KG1 (cell line): ENCODE measurements at regions not wholly inside any gene's neighbourhood (a gene's known extent, or its start where the extent isn't known, plus 50 kb on each side); places are given as distances from the start of the nearest gene placed in this dataset.
"Not testable (repeated sequence)": the region's sequence is repeated elsewhere in the genome, so short reads cannot be mapped to it uniquely, and the experiment has no call there.

Experiments used
- DNase-seq: peaks from one replicate; lab custom pipeline; 2025; lab: John Stamatoyannopoulos, UW

DNA sequence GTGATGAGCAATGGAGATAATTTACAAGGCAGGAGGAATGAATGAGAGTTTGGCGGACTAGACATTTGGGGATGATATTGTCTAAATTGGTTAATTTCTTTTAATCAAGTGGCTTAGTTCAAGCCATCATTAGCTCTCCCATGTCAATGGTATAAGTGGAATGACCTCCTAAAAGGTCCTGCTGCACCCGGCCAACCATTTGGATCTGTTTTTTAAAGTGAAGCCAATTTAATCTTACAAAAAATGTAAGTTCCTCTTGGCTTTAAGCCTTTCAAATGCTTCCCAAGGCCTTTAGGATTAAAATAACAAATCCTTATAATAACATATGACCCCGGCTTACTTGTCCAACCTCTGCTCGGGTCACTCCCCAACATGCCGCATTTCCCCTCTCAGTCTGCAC, 484.4 kb upstream of the ADAMTS9 start:
- DNase-seq = no peak

DNA sequence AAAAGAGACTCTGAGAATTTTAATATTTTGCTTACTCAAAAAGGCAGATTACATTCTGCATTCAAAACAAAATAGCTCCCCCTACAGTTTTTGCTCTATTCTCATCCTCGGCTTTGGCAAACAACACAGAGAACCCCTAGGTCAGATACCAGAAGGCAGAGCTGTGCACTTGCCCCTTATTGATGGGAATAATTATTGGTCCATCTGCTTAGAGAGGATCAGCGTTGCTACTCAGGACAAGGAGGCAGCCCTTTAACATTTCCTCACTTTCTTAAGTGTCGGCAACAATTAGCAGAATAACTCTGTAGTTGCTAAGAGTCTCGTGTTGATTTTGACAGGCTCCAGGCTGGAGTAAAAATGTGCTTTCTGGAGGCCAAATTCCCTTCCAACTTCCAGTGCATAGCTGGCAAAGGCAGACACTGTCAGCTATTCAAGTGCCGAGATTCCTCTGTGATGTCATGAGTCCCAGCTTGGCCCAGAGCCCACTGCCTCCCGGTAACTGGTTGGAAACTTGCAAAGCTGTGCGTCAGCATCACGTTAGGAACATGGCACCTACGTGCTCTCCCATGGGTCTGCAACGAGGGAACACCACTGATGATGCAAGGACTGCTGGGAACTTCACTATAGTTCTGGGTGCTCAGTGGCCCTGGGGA, 482.7 kb upstream of the ADAMTS9 start:
- DNase-seq = peak; percentile 3

DNA sequence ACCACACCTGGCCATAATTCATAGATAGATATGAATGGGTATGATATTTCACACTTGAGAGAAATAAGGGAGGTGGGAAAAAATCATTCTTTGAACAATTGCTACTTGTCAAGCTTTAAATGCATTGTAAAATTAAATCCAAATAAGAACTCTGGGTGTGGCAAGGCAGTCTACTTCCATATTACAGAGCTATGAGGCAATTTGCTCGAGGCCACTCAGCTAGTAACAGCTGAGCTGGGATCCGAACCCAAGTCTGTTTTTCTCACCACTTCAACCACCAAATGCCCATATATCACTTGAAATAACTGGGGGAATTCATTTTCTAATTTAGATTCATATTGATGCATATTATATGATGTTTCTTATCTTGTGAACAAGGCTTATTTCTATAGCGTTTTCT, 482.2 kb upstream of the ADAMTS9 start:
- no peak for DNase-seq

DNA sequence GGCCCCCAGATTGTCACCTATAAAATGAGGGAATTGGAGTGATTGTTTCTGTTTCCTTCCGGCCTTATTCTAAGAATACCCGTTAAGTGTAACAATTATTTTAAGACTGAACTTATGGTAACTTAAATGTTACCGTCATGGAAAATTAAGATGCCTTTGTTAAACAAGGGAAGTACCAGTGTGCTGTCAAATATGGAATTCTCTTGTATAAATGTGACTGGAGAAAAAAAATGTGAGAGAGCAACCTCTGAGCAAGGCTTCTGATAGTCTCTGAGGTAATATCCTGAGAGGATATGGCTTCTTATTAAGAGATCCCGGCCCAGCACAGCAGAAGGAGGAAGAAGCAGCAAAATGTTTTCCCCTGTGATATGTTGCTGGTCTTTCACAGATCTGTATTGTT, 480.7 kb upstream of the ADAMTS9 start:
- no peak for DNase-seq

DNA sequence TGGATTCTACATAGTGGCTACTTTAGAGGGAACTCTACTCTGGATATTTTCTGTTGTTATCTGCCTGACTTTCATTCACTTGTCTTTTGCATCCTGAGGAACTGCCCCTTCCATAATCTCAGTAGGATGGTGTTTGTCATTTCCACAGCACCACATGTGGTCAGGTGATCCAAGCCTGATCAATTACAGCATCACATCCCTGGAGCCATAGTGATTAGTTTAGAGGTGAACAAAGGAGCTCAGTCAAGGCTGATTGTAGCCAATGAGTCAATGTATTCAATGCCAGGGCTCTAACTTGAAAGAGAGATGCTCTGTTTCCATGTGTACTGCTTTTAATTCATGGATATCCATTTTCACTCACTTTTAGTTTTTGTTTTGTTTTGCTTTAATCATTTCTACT, 478.7 kb upstream of the ADAMTS9 start:
- DNase-seq = no peak

DNA sequence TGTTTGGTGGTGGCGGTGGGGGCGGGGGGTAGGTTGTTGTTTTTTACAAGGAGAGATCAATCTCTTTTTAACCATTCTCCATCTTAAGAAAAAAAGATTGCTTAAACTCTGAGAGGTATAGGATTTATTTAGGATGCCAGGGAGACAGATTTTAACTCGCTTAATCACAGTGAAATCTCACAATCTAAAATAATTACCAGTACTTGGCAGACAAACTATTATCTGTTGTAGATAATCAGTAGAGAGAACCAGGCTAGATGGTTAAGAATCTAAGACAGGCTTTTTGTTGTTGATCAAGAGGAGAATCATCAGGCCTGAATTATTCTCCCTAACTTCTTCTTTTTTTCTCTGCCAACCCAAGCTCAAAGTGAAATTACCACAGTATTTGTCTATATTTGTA, 470.2 kb upstream of the ADAMTS9 start:
- no peak for DNase-seq

DNA sequence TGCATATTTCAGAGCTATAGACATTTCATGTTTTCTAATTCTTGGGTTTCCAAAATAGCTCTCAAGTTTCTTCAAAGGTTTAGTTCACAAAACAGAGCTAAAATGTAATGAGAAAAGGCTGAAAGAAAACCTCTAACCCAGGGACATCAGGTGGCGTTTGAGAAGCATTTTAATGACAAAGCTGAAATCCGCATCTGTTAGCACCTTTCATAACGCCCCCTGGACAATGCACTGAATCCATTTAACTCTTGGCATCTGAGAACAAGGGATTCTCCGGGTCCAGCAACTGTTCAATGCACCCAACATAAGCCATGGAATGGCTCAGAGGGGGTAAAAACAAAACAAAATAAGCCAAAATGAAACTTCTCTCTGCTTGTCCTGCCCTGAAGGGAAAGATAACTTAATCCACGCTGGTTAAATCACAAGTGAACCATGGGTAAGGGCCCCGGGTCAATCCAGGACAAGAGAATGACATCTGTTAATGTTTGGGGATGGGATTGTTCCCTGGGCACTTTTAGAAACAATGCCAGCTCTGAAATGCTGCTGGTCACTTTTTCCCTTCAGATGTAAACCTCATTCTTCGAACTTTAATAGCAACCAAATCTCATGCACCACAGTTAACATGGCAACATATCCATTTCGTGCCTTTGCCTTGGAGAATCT, 466.2 kb upstream of the ADAMTS9 start:
- DNase-seq = no peak

DNA sequence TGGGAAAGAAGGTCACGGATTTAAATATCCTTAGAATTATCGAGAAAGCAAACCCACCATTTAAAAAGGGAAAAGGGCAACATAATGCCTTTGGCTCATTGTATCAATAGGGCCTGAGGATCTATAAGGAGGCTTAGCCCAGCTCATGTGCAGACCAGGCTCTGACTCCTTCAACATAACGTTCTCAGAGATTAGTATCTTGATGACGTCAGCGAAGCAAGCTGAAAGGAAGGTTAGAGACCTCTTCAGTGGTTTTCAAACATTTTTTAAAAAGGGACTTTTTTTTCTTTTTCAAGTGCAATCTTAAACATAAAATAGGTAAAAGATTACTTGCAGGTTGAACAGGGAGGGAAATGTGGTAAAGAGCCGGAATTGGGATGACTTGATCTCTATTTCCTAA, 463.9 kb upstream of the ADAMTS9 start:
- DNase-seq = no peak

DNA sequence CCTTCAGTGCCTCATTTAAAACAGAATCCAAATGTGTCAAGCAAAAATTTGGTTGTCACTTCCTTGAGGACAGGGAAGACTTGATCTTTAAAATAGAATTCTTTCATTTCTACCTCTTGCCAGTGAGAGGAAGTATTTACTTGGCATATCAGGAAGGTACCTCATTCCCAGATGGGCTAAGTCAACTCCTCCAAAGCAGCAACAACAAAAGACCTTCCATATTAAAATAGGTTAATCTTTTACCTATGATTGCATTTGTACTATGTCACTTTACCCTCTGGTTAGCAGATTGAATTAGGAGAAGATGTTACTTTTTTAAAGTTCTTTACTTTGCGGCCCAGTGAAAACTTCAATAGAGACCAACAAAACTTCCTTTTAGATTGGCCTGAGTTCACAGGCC, 462.1 kb upstream of the ADAMTS9 start:
- no peak for DNase-seq

DNA sequence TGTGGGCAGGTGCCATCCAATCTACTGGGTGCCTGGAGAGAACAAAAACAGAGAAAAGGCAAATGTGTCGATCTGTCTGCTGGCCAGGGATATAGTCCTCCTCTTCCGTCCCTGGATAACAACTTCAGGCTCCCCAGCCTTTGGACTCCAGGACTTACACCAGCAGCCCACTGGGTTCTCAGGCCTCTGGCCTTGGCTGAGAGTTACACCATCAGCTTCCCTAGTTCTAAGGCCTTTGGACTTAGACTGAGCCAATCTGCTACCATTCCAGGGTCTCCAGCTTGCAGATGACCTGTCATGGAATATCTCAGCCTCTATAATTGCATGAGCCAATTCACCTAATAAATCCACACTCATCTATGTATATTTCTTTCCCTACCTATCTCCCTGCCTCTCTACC, 460.9 kb upstream of the ADAMTS9 start:
- no peak for DNase-seq

DNA sequence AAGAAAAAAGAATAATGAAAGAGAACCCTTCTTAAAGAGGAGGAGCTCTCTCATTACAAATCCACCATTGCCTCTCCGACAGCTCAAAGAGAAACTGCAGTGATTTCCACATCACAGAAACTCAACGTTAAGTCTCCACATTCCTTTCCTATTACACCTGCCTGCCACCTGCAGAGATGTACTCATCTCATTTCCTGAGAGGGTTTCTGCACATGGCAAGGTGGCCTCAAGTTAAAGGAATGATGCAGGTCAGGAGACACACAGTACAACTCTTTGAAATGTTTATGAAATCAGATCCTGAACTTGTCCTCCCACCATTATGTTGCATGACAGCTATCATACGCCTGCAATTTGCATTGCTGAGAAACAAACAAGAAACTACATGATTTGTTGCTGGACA, 458.4 kb upstream of the ADAMTS9 start:
- DNase-seq = no peak

DNA sequence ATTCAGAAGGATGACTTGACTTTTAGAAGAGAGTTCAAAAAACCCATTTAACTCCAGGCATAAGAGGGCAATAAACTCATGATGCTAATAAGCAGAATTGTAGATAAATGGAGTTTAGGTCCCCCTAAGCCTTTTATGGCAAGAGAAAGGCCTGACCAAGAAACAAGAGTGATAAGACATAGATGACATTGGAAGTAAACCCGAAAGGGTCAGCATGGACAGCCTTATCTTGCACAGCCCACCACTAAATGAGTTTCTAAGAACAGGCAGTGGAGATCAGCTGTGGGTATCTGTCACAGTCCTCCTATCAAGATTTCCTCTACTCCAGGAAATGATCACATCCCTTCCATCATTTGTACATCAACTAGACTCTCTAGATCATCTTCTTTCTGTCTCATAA, 457.9 kb upstream of the ADAMTS9 start:
- DNase-seq = no peak

DNA sequence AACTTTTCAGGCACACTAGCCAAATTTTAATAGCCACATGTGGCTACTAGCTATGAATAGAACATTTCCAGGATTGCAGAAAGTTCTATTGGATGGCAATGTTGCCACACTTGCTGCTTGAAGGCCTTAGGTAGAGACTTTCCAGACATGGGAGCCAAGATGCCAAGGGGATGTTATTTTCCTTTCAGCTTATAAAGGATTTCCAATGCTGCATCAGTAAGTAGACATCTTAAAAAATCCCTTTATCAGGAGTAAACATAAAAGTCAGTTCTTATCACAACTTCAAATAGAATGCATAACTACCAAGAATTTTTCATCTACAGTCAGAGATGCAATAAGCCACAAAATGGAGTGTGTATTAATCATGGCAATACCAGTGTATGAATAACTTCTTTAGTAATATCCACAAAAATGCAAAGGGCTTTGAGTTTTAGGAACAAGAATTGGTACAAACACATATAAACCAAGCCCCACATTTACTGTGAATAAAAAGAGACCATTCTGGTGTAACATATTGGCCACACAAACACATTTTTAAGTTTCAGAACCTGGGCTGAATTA, 457.1 kb upstream of the ADAMTS9 start:
- no peak for DNase-seq

DNA sequence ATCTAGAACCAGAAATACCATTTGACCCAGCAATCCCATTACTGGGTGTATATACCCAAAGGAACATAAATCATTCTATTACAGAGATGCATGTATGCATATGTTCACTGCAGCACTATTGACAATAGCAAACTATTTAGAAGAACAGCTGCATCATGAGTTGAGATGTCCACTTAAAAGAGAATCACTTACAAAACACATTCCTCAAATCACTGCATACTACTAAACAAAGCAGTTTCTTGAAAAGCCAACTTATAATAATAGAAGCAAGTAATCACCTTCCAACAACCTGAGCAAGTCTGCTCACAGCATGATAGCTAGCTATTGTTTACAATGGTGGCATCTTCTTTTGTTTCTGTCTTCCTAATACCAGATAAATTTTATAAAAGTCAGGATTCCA, 454.7 kb upstream of the ADAMTS9 start:
- no peak for DNase-seq

DNA sequence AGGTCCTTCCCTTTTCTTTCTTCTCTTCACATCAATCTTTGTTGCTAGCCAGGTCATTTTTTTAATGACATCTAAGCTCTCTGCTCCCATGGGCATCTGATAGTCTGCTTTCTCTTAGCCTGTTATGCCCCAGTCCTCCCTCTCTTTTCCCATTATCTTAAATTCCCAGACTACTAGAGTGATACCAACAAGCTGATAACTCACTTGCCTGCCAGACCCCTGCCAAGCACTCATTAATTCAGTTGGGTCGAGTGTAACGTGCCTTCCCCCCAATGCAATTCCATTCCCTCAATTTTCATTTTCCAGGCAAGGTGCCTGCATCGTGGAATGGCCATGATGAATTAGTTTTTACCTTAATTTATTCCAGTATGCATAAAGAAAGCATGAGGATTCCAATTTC, 450.8 kb upstream of the ADAMTS9 start:
- no peak for DNase-seq

DNA sequence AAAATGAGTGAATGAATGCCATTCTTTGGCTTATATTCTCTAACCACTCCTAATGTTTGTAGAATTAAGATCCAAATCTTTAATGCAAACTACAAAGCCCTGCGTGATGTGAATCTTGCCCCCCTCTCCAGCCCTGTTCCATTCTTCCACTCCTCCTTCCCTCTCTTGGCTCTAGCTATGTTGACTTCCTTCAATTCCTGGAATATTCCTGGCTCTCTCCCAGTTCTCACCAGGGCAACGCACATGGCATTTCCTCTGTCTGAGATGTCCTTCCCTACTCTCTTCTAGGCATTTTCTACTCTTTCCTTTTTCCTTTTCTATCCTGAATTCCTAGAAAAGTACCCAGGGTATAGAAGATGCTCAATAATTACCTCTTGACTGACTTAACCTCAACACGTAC, 446.0 kb upstream of the ADAMTS9 start:
- DNase-seq = not testable (repeated sequence)

DNA sequence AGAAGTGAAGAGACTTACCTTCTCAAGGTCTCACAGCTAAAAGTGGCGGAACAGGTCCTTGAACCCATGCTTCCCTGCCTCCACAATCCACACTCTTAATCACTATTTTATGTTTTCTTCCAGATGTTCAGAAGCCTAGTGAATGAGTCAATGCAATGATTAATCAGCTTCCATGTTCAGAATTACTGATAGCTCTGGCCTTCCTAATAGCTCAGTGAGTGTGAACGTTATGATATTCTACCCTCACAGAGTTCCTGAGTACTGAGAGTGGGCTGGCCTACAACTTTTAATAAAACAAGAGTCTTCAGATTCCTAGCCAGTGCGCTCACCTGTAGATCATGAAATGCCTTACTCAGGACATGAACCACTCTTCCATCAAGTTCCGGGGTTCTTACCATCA, 443.0 kb upstream of the ADAMTS9 start:
- DNase-seq = no peak

DNA sequence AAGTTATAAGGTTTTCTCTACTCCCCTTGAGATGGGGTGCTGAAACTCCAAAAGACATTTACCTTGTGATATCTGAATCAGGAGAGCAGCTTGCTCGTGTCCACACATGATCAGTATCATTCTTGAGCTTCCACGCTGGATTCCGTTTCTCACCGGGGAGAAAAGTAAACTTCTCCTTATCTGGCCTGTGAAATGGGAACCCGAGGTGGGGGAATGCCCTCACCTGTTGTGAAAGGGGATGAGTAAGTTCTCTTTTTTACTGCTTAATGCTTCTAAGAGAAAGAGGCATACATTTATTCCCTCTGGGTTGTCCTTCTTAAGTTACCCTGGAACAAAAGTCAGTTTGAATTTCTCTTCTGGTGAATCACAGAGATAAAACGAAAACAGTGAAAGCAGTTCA, 440.5 kb upstream of the ADAMTS9 start:
- no peak for DNase-seq

DNA sequence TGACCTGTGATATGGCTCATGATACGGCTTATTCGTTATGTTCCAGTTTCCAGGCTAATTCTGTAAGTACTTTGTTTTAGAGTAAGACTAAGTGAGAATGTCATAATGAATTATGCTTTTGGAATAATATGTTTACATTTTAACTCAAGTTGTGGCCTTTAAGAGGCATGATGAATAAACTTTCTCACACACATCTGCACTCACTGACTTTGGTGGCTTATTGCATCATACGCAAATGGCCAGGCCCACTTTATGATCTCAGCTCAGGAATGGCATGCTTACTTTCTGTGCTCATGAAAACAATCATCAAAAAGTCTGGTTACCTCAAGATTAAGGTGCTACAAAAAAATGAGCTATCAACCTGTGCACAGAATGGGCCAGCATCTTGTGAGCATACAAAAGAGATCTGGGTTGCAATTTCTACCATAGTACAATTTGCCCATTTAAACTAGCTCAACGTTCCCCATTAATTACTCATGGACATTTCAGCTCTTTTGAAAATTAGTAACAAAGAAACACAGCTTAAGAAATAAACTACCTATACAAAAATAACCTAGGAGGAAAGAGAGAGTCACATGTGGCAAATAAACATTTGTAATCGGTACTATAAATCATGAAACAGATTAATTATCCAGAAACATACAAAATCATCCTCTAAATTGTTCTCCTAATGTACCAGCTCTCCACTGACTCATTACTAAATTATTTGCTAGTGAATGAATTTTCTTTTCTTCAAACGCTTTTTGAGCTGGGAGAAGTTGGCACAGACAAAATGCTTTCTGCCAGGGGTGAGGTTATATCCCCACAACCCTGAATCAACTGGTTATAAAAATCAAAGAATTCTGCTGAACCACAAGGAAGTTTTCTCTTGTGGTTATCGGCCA, 439.0 kb upstream of the ADAMTS9 start:
- DNase-seq = no peak

DNA sequence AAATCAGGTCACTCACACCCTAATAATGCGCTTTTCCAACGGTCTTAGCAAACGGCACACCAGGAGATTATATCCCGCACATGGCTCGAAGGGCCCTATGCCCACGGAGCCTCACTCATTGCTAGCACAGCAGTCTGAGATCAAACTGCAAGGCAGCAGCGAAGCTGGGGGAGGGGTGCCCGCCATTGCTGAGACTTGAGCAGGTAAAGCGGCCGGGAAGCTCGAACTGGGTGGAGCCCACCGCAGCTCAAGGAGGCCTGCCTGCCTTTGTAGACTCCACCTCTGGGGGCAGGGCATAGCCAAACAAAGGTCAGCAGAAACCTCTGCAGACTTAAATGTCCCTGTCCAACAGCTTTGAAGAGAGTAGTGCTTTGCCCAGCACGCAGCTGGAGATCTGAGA, 432.4 kb upstream of the ADAMTS9 start:
- DNase-seq = not testable (repeated sequence)

DNA sequence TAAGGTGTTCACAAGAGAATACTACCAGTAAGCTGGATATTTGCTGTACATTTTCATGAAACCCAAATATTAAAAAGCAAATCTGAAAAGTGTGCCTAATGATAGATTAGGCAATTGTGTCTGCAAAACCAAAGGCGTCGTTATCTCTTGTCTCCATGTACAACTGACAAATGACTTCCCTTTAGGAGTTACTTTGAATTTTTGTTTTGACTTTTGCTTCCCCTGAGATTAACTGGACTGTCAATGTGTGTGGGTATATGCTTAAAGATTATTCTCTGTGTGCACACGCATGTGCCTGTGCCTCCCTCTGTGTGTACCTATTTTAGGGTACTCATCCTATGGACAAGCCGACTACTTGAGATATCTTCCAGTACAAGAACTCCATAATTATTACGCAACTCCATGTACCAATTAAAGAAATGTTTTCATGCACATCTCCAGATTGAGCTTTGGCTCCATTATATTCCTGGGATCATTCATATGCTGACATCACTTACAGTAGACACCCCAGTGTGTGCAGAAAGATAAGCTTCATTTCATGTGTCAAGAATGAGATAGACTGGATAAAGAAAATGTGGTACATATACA, 431.2 kb upstream of the ADAMTS9 start:
- DNase-seq = no peak

DNA sequence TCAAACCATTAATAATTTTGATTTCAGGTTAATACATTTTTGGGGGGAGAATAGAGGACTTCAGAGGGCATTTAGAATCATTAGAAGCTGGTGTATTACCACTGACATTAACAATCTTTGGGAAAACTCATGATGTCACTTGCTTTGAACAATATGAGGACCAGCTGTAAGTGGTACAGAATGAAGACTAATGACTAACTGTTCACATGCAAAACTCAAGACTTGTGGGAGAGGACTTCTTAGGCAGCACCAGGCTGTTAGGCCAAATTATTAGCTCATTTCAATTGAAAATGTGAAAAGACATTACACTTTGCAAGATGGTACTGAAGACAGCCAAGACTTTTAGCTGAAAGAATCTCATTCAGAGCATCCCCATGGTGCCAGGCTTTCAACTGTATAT, 426.2 kb upstream of the ADAMTS9 start:
- DNase-seq = no peak
